ENCODE measurements at regions not wholly inside any gene's neighbourhood (a gene's known extent, or its start where the extent isn't known, plus 50 kb on each side); places are given as distances from the start of the nearest gene placed in this dataset.
"Not testable (repeated sequence)": the region's sequence is repeated elsewhere in the genome, so short reads cannot be mapped to it uniquely, and the experiment has no call there.

- not testable (repeated sequence) for DNase-seq; H3K27ac Mint-ChIP-seq; H3K9me3 Mint-ChIP-seq; H3K4me1 Mint-ChIP-seq; ATAC-seq; H3K4me3 Mint-ChIP-seq; H3K36me3 Mint-ChIP-seq (ENCODE audit: low read depth); H3K27me3 Mint-ChIP-seq
These were observed 112.3 kb upstream of the PPM1J start for GRCh38 chr1:112827391-112827790.

- H3K27me3 Mint-ChIP-seq = peaks cover 5% of the 10 kb centered on the region
- no peaks in the 10 kb centered on the region for H3K36me3 Mint-ChIP-seq (ENCODE audit: low read depth)
- H3K27ac Mint-ChIP-seq = no peak overlapping the region
- DNase-seq (no peak), ATAC-seq (no peak)
- H3K9me3 Mint-ChIP-seq = no peaks in the 10 kb centered on the region
- peaks cover 8% of the 10 kb centered on the region for H3K4me1 Mint-ChIP-seq
- no peak overlapping the region for H3K4me3 Mint-ChIP-seq
These were observed 111.2 kb upstream of the PPM1J start for GRCh38 chr1:112826217-112826944.

- not testable (repeated sequence) for H3K27me3 Mint-ChIP-seq; ATAC-seq; H3K9me3 Mint-ChIP-seq; H3K36me3 Mint-ChIP-seq (ENCODE audit: low read depth); DNase-seq; H3K4me3 Mint-ChIP-seq; H3K27ac Mint-ChIP-seq; H3K4me1 Mint-ChIP-seq
These were observed 110.6 kb upstream of the PPM1J start for GRCh38 chr1:112825563-112826216.

GRCh38 chr1:112825075-112825474, 109.9 kb upstream of the PPM1J start:
- not testable (repeated sequence) for H3K4me1 Mint-ChIP-seq; DNase-seq; H3K36me3 Mint-ChIP-seq (ENCODE audit: low read depth); H3K9me3 Mint-ChIP-seq; ATAC-seq; H3K27ac Mint-ChIP-seq; H3K4me3 Mint-ChIP-seq; H3K27me3 Mint-ChIP-seq

- H3K36me3 Mint-ChIP-seq (ENCODE audit: low read depth); H3K4me1 Mint-ChIP-seq; H3K4me3 Mint-ChIP-seq; ATAC-seq; H3K27me3 Mint-ChIP-seq; H3K9me3 Mint-ChIP-seq; H3K27ac Mint-ChIP-seq; DNase-seq: not testable (repeated sequence)
These were observed 106.4 kb upstream of the PPM1J start for GRCh38 chr1:112821307-112822063.

- Mint-ChIP-seq H3K4me3 (no peak overlapping the region), H3K27ac (no peak overlapping the region), H3K9me3 (no peaks in the 10 kb centered on the region), H3K36me3 (ENCODE audit: low read depth) (no peaks in the 10 kb centered on the region), H3K27me3 (peaks cover 5% of the 10 kb centered on the region), H3K4me1 (no peaks in the 10 kb centered on the region)
- ATAC-seq (no peak), DNase-seq (no peak)
These were observed 104.0 kb upstream of the PPM1J start for GRCh38 chr1:112818990-112819689.

- no peak overlapping the region for H3K27ac Mint-ChIP-seq
- peaks cover 4% of the 10 kb centered on the region for H3K27me3 Mint-ChIP-seq
- ATAC-seq (no peak), DNase-seq (no peak)
- H3K4me3 Mint-ChIP-seq = no peak overlapping the region
- no peaks in the 10 kb centered on the region for H3K36me3 Mint-ChIP-seq (ENCODE audit: low read depth)
- H3K4me1 Mint-ChIP-seq = no peaks in the 10 kb centered on the region
- no peaks in the 10 kb centered on the region for H3K9me3 Mint-ChIP-seq
These were observed 102.6 kb upstream of the PPM1J start for GRCh38 chr1:112817555-112818373.

GRCh38 chr1:112815376-112815775, 100.2 kb upstream of the PPM1J start:
- Mint-ChIP-seq H3K9me3 (no peaks in the 10 kb centered on the region), H3K36me3 (ENCODE audit: low read depth) (no peaks in the 10 kb centered on the region), H3K27me3 (peaks cover 4% of the 10 kb centered on the region), H3K27ac (no peak overlapping the region), H3K4me3 (no peak overlapping the region), H3K4me1 (no peaks in the 10 kb centered on the region)
- no peak for DNase-seq
- no peak for ATAC-seq

- H3K4me3 Mint-ChIP-seq; H3K36me3 Mint-ChIP-seq (ENCODE audit: low read depth); H3K4me1 Mint-ChIP-seq; DNase-seq; ATAC-seq; H3K27ac Mint-ChIP-seq; H3K9me3 Mint-ChIP-seq; H3K27me3 Mint-ChIP-seq: not testable (repeated sequence)
These were observed 99.5 kb upstream of the PPM1J start for GRCh38 chr1:112814645-112815044.

GRCh38 chr1:112808861-112809684, 93.9 kb upstream of the PPM1J start:
- no peak overlapping the region for H3K4me3 Mint-ChIP-seq
- DNase-seq = peak; percentile 76
- H3K27me3 Mint-ChIP-seq = peaks cover 6% of the 10 kb centered on the region
- H3K9me3 Mint-ChIP-seq = no peaks in the 10 kb centered on the region
- H3K36me3 Mint-ChIP-seq (ENCODE audit: low read depth) = no peaks in the 10 kb centered on the region
- no peaks in the 10 kb centered on the region for H3K4me1 Mint-ChIP-seq
- peak; percentile 66 for ATAC-seq
- H3K27ac Mint-ChIP-seq = no peak overlapping the region

GRCh38 chr1:112807999-112808398, 92.9 kb upstream of the PPM1J start:
- ATAC-seq (no peak), DNase-seq (no peak)
- no peaks in the 10 kb centered on the region for H3K4me1 Mint-ChIP-seq
- H3K27ac Mint-ChIP-seq = no peak overlapping the region
- H3K27me3 Mint-ChIP-seq = peaks cover 8% of the 10 kb centered on the region
- no peaks in the 10 kb centered on the region for H3K36me3 Mint-ChIP-seq (ENCODE audit: low read depth)
- H3K9me3 Mint-ChIP-seq = no peaks in the 10 kb centered on the region
- no peak overlapping the region for H3K4me3 Mint-ChIP-seq

- ATAC-seq = no peak
- no peaks in the 10 kb centered on the region for H3K9me3 Mint-ChIP-seq
- DNase-seq = no peak
- H3K4me1 Mint-ChIP-seq = no peaks in the 10 kb centered on the region
- H3K36me3 Mint-ChIP-seq (ENCODE audit: low read depth) = no peaks in the 10 kb centered on the region
- H3K27ac Mint-ChIP-seq = no peak overlapping the region
- H3K27me3 Mint-ChIP-seq = peaks cover 8% of the 10 kb centered on the region
- H3K4me3 Mint-ChIP-seq = no peak overlapping the region
These were observed 92.0 kb upstream of the PPM1J start for GRCh38 chr1:112807117-112807516.

- H3K4me1 Mint-ChIP-seq = no peaks in the 10 kb centered on the region
- H3K36me3 Mint-ChIP-seq (ENCODE audit: low read depth) = no peaks in the 10 kb centered on the region
- peaks cover 8% of the 10 kb centered on the region for H3K27me3 Mint-ChIP-seq
- H3K27ac Mint-ChIP-seq = no peak overlapping the region
- no peak overlapping the region for H3K4me3 Mint-ChIP-seq
- DNase-seq = no peak
- no peaks in the 10 kb centered on the region for H3K9me3 Mint-ChIP-seq
- no peak for ATAC-seq
These were observed 91.0 kb upstream of the PPM1J start for GRCh38 chr1:112806090-112806642.

All from activated naive CD8-positive, alpha-beta T cell treated with anti-CD3 and anti-CD28 coated beads, Interleukin-2, amount 50 U/mL, for 24 hours (primary cell).